ENCODE measurements at regions not wholly inside any gene's neighbourhood (a gene's known extent, or its start where the extent isn't known, plus 50 kb on each side); places are given as distances from the start of the nearest gene placed in this dataset.

DNA sequence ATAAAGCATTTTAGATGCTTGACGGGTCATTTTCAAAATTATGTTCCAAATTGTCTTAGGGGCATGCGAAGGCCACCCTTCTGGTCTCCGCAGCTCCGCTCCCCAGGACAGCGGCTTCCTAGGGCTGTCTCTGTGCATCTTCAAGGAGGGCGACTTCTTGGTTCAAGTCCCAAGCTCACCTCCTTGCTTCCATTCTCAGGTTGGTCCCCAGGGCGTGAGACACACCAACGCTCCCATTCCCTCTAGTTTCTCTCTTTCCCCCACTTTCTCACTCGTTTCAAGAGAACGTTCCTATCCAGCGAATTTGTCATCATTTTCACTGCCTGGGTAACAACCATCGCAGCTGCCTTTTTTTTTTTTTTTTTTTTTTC is 109.4 kb upstream of the CCND2 start:
- no peak overlapping the region for H3K27ac ChIP-seq (replicated peaks)
- H3K4me1 ChIP-seq, result peaks cover 10% of the 10 kb centered on the region
- H3K4me3 ChIP-seq, result peak overlapping the region; percentile 68
- no peaks in the 10 kb centered on the region for H3K36me3 ChIP-seq
- H3K27me3 ChIP-seq (ENCODE audit: low read depth), result no peaks in the 10 kb centered on the region
- intact Hi-C loops (cut with micrococcal nuclease), result no loop called here
- no peaks in the 10 kb centered on the region for H3K9me3 ChIP-seq (replicated peaks)
- no peak for TF ChIP-seq CTCF (IDR thresholded peaks at IDR 0.05; ENCODE audit: borderline replicate concordance)
- DNase-seq, result no peak

DNA sequence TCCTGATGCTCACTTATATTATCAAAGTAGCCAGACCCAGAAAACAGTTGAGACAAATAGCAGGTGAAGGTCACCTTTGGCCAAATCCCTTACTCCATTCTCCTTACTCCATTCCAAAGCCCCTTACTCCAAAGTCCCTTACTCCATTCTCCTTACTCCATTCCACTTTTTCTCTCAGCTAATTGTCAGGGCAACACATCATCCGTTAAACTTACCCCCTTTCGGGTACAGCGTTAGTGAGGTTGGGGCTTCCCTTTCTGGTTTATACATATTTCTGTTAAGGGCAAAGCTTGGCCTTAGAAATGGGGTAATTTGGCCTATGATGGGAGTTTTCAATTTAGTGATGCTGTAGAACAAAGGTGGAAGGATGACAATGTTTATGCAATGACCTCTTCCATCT is 111.8 kb upstream of the CCND2 start:
- no peak for TF ChIP-seq CTCF (IDR thresholded peaks at IDR 0.05; ENCODE audit: borderline replicate concordance)
- no peaks in the 10 kb centered on the region for H3K36me3 ChIP-seq
- no peak for DNase-seq
- no peak overlapping the region for H3K27ac ChIP-seq (replicated peaks)
- no peaks in the 10 kb centered on the region for H3K9me3 ChIP-seq (replicated peaks)
- H3K4me1 ChIP-seq, result peaks cover 10% of the 10 kb centered on the region
- H3K4me3 ChIP-seq, result no peak overlapping the region
- no peaks in the 10 kb centered on the region for H3K27me3 ChIP-seq (ENCODE audit: low read depth)
- intact Hi-C loops (cut with micrococcal nuclease), result no loop called here

- Histone ChIP-seq H3K27me3 (ENCODE audit: low read depth) (no peaks in the 10 kb centered on the region), H3K36me3 (no peaks in the 10 kb centered on the region), H3K27ac (replicated peaks) (no peak overlapping the region), H3K4me3 (no peak overlapping the region), H3K9me3 (replicated peaks) (no peaks in the 10 kb centered on the region), H3K4me1 (peaks cover 10% of the 10 kb centered on the region)
- intact Hi-C loops (cut with micrococcal nuclease), result no loop called here
- no peak for DNase-seq
- TF ChIP-seq CTCF (IDR thresholded peaks at IDR 0.05; ENCODE audit: borderline replicate concordance), result no peak
Observed at GRCh38 chr12:4160314-4161040, 113.1 kb upstream of the CCND2 start.

- no peak for TF ChIP-seq CTCF (IDR thresholded peaks at IDR 0.05; ENCODE audit: borderline replicate concordance)
- no peaks in the 10 kb centered on the region for H3K36me3 ChIP-seq
Observed at GRCh38 chr12:4159851-4160250, 113.7 kb upstream of the CCND2 start.

DNA sequence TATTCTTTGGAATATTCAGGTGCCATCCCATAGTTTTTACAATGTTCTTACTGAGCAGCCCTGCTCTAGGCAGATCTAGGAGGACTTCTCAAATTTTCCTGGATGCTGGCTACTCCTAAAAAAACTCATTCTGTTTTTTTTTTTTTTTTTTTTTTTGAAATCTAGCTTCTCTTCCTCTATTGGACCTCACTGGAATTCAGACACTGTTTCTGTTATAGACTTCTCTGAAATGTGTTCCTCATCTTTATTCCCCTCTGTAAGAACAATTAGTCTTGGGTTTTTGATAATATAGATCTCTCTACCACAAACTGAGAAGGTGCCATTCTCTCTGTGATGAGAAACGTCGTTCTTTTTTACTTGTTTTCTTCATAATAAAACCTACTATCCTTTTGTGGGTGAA is 115.3 kb upstream of the CCND2 start:
- Histone ChIP-seq H3K4me1 (no peaks in the 10 kb centered on the region), H3K36me3 (no peaks in the 10 kb centered on the region), H3K27ac (replicated peaks) (no peak overlapping the region), H3K9me3 (replicated peaks) (no peaks in the 10 kb centered on the region), H3K4me3 (no peak overlapping the region), H3K27me3 (ENCODE audit: low read depth) (no peaks in the 10 kb centered on the region)
- intact Hi-C loops (cut with micrococcal nuclease), result no loop called here
- DNase-seq, result no peak
- TF ChIP-seq CTCF (IDR thresholded peaks at IDR 0.05; ENCODE audit: borderline replicate concordance), result no peak

More at GRCh38 chr12:4159851-4160250, 113.7 kb upstream of the CCND2 start:
- intact Hi-C loops (cut with micrococcal nuclease), result no loop called here
- Histone ChIP-seq H3K27ac (replicated peaks) (no peak overlapping the region), H3K4me3 (no peak overlapping the region), H3K9me3 (replicated peaks) (no peaks in the 10 kb centered on the region), H3K4me1 (peaks cover 4% of the 10 kb centered on the region), H3K27me3 (ENCODE audit: low read depth) (no peaks in the 10 kb centered on the region)
- DNase-seq, result no peak

All from left ventricle myocardium inferior (tissue), 1 donor.